ENCODE measurements at regions not wholly inside any gene's neighbourhood (a gene's known extent, or its start where the extent isn't known, plus 50 kb on each side); places are given as distances from the start of the nearest gene placed in this dataset.

DNA sequence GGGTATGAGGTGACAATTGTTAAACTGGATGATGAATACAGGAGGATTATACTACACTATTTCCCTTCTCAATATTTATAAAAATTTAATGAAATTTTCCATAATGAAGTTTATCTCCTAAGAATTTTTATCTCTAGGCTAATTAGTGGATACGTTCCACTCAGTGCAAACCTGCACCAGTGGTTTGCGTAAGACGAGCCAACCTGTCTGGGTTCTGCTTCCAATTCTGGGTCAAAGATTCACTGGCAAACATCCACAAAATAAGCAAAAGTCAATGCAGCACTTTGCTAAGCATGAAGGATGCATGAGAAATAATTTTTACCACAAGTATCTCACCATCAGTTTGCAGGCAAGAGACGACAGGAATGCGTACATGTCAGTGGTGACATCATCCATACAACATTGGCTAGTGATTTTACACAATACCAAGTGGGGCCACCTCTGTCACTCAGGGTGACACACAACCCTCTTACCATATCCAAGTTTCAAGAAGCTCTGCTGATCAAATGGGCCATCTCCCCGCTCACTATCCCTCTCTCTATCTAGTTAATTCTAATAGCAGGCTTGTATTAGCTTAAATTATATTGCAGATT lies 51.7 kb downstream of the FAM50B start:
- peaks cover 18 to 20% of the 10 kb centered on the region in 2 donors for H3K4me1 ChIP-seq
- ATAC-seq = no peak
- no peaks in the 10 kb centered on the region for H3K36me3 ChIP-seq
- H3K9me3 ChIP-seq = no peaks in the 10 kb centered on the region
- intact Hi-C loops (cut with DNase I; ENCODE audit: low total_unique reads) (no loop called here), in situ Hi-C loops (cut with MboI; ENCODE audit: low sequenced_read_pairs in 4 of 4) (no loop called here)
- H3K27me3 ChIP-seq = no peaks in the 10 kb centered on the region
- no peak overlapping the region for H3K27ac ChIP-seq
- H3K4me3 ChIP-seq = no peak overlapping the region
- TF ChIP-seq, protein P1, sequence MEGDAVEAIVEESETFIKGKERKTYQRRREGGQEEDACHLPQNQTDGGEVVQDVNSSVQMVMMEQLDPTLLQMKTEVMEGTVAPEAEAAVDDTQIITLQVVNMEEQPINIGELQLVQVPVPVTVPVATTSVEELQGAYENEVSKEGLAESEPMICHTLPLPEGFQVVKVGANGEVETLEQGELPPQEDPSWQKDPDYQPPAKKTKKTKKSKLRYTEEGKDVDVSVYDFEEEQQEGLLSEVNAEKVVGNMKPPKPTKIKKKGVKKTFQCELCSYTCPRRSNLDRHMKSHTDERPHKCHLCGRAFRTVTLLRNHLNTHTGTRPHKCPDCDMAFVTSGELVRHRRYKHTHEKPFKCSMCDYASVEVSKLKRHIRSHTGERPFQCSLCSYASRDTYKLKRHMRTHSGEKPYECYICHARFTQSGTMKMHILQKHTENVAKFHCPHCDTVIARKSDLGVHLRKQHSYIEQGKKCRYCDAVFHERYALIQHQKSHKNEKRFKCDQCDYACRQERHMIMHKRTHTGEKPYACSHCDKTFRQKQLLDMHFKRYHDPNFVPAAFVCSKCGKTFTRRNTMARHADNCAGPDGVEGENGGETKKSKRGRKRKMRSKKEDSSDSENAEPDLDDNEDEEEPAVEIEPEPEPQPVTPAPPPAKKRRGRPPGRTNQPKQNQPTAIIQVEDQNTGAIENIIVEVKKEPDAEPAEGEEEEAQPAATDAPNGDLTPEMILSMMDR (IDR thresholded peaks at IDR 0.05 in 4 of 5, conservative IDR thresholded peaks at IDR 0.05 in 1 of 5) = no peak
- no peak for TF ChIP-seq POLR2A (IDR thresholded peaks at IDR 0.05)
- DNase-seq = peak in 1 of 2 donors; percentile 0

DNA sequence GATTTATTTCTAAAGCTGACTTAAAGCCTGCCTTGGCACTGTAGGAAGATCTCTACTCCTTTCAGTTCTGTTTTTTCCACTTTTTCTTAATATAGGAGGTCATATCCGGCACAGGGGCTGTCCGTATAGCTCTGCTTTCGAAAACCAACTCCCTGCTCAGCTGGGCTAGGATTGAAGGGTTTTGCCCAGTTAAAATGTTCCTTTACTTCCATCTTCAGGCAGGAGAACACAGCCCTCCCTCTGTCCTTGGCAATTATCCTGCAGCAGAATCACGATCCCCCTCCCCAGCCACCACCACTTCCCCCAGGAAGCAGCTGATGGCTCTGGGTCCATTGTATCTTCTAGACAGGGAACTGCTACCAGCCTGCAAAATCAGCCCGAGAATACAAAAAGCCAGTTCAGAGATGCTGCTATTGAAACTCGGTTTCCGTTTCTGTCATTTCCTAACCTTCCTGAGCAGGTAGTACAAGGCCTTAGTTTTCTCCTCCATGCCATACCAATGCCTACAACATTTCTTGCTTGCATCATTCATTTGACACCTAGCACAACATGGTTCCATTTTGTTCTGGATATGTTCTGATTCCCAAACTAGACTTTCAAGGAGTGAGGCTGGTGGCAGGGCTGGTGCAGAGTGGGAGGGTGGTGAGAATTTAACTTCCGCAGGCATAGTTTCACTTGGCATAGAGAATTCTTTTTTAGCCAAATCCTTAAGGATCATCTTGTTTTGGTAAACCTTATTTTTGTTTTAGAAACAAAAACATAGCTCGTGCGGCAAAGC lies 53.9 kb downstream of the FAM50B start:
- TF ChIP-seq, protein P1 (IDR thresholded peaks at IDR 0.05 in 4 of 5, conservative IDR thresholded peaks at IDR 0.05 in 1 of 5) = no peak
- TF ChIP-seq POLR2A (IDR thresholded peaks at IDR 0.05) = no peak
- Histone ChIP-seq H3K4me1 (peaks cover 34 to 38% of the 10 kb centered on the region in 2 donors), H3K27me3 (no peaks in the 10 kb centered on the region), H3K9me3 (no peaks in the 10 kb centered on the region), H3K36me3 (no peaks in the 10 kb centered on the region), H3K4me3 (no peak overlapping the region), H3K27ac (peak overlapping the region in 2 of 4 donors; percentile 5 to 89)
- in situ Hi-C loops (cut with MboI; ENCODE audit: low sequenced_read_pairs in 4 of 4) (no loop called here), intact Hi-C loops (cut with DNase I; ENCODE audit: low total_unique reads) (no loop called here)
- peak in 1 of 2 donors; percentile 16 for DNase-seq
- no peak for ATAC-seq

DNA sequence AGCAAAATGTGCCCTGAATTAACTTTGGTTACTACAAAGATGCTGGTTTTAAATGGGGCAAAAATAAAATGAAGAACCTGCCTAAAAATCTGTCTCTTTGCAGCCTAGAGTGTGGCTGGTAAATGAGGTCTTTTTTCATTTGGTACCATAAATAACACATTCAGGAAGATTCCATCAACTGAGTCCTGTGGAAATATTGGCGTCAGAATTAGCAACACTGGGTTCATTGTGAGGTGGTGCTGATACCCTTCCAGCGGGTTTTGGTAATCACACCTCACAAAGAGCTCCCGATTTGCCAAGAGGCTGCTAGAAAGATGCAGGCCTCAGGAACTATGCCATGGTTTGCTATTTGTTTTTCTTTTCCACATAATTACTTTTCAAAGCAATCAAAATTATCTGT lies 55.3 kb downstream of the FAM50B start:
- no peak for ATAC-seq
- Histone ChIP-seq H3K27me3 (no peaks in the 10 kb centered on the region), H3K27ac (peak overlapping the region; percentile 85 to 92 (median 90)), H3K4me1 (peaks cover 44 to 49% of the 10 kb centered on the region in 2 donors), H3K36me3 (no peaks in the 10 kb centered on the region), H3K9me3 (no peaks in the 10 kb centered on the region), H3K4me3 (no peak overlapping the region)
- no peak for TF ChIP-seq POLR2A (IDR thresholded peaks at IDR 0.05)
- no peak for DNase-seq
- intact Hi-C loops (cut with DNase I; ENCODE audit: low total_unique reads) (no loop called here), in situ Hi-C loops (cut with MboI; ENCODE audit: low sequenced_read_pairs in 4 of 4) (no loop called here)

DNA sequence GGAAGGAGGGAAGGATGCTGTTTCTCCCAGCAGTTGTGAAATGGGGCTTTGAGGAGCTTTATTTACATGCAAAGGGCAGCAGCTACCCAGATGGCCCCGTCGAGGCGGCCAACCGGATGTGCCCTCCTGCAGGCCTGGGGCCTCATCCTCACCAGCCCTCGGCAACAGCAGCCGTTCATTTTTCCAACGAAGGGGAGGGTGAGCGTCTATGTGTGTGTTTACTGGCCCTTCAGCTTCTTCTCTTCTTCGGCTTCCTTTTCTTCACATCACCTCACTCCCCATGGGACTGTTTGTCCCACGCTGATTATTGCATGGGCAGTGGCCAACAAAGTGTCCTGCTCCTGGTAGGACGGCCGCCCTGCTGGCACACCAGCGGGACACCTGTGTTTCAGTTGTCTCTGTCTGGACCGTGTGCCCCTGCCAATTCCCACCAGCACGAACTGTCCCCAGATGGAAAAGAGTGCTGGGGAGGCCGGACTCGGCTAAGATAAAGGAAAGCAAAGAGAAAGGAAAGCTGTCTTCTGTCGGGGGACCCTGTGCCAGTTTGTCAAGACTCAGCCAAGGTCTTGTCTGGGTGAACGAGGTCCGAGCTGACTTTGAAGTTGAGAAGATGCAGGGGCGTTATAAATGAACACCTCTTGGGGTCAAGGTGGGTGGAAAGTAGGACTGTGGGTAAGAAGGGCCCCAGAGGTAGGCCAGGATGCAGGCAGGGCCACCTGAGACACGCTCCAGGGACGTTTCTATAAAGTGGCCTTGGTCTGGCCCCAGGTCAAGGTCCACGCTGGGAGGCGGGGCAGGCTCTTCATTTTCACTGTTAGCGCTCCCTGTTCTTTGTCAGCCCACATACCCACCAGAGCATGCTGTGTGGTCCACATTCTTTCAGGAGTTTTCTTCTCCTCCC lies 57.0 kb downstream of the FAM50B start:
- Histone ChIP-seq H3K9me3 (no peaks in the 10 kb centered on the region), H3K27me3 (no peaks in the 10 kb centered on the region), H3K27ac (peak overlapping the region; percentile 85 to 92 (median 90)), H3K36me3 (no peaks in the 10 kb centered on the region), H3K4me1 (peaks cover 60 to 66% of the 10 kb centered on the region in 2 donors), H3K4me3 (peak overlapping the region; percentile 27 to 39 (median 34))
- DNase-seq (peak; percentile 92 to 94), ATAC-seq (peak; percentile 92 to 95)
- TF ChIP-seq, protein P1 (IDR thresholded peaks at IDR 0.05 in 4 of 5, conservative IDR thresholded peaks at IDR 0.05 in 1 of 5) = no peak
- peak; percentile 25 to 34 for TF ChIP-seq POLR2A (IDR thresholded peaks at IDR 0.05)
- in situ Hi-C loops (cut with MboI; ENCODE audit: low sequenced_read_pairs in 4 of 4) (no loop called here), intact Hi-C loops (cut with DNase I; ENCODE audit: low total_unique reads) (loop anchor here (5.0 kb wide), 1 partner anchor 79 kb away; no protein-coding TSS in a partner anchor)
